GM19238 (cell line): ENCODE measurements at regions not wholly inside any gene's neighbourhood (a gene's known extent, or its start where the extent isn't known, plus 50 kb on each side); places are given as distances from the start of the nearest gene placed in this dataset.

Experiments
- DNase-seq: peaks from one replicate; pipeline ENCODE4 v3.0.0; 2011; ENCODE audit warnings: low spot score; ENCODE audit not compliant: insufficient read length

DNA sequence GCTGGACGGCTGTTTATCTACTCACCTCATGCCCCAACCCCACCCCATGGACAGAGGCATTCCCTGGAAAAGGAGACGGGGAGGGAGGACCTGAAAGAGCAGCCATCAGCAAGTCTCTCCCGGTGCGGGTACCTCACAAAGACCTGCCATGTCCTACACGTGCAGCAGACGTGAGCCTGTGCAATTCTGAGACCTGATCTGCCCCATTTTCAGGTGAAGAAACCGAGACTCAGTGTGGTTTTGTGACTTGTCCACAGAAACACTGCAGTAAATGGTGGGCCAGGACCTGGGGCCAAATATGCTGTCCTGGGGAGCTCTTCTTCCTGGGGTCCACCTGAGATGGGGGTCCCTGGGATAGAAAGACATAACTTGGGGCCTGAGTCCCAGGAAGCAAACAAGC is 137.0 kb upstream of the LINGO1 start:
- no peak for DNase-seq

DNA sequence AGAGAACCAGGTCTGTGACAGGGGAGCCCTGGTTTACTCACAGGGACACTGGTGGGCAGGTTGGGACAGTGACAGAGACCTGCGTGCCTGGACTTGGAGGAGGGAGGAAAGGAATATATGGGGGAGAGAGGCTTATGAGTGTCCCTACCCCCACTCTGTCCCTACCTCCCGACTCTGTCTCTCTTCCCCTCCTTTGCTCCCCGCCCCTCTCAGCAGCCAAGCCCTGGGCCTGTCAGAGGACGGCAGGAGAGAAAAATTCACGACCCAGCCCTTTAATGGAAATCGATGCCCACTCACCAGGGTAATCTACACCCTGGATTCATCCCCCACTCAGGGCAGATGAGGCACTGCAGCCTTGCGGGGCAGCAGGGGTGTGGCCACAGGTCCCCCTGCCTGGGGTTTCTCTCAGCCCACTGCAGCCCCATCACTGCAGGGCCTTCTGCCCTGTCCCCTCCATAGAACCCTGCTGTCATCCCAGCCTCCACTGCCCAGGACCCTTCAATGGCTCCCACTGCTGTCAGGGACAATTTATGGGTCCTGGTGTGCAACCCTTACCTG is 135.9 kb upstream of the LINGO1 start:
- no peak for DNase-seq

DNA sequence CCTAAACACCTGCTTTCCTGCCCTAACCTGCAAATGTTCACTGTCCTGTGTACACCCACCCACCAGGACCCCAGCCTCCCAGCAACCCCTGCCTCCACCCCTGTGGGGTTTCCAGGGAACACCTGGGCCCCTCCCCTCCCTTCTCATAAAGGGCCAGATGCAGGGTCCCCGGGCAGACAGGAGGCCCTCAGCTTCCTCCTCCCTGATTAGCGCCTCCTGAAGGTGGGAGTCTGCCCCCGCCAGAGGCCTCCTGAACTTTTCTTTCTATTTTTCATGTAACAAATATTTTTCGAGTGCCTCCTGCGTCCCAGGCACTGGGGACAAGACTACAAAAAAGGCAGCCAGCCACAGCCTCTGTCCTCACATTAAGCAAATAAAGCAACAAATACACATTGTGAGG is 135.4 kb upstream of the LINGO1 start:
- DNase-seq = no peak

DNA sequence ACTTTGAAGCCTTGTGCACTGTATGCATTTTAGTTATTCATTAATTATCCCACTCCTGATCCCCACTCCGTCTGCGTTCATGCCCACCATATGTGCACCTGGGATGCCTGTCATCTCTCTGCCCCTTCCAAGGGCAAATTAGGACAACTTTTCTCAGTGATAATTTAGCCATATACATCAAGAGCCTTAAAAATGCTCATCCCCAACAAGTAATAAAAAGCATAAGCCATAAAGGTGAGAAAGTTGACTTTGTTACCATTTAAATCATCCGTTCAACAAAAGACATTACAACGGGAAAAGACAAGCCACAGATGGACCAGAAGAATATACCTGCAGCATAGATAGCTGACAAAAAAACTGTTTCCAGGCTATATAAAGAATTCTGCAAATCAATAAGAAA is 131.4 kb upstream of the LINGO1 start:
- DNase-seq = no peak

DNA sequence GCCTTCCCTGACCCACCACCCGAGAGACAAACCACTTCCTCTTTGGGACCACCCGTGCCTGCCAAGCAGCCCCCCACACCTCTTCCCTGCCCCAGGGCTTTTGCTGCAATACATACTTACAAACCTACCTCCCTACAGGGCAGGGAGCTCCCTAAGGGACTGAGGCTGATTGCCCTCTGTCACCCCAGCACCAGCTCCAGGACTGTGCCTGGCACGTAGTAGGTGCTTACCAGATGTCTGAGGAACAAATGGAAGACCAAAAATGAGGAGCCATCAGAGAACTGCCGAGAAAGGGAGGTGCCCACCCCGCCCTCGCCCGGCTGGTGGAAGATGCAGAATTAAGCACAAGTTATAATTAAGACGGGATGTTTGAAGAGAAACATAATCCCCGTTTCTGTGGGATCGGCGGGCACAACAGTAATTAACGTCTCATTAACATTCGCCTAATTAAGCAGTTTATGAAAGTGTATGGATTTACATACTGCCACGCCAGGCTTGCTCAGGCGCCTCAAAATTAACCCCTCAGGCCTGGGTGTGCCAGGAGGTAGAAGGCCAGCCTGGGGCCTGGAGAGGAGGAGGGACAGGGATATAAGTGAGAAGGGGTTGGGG is 130.1 kb upstream of the LINGO1 start:
- no peak for DNase-seq

DNA sequence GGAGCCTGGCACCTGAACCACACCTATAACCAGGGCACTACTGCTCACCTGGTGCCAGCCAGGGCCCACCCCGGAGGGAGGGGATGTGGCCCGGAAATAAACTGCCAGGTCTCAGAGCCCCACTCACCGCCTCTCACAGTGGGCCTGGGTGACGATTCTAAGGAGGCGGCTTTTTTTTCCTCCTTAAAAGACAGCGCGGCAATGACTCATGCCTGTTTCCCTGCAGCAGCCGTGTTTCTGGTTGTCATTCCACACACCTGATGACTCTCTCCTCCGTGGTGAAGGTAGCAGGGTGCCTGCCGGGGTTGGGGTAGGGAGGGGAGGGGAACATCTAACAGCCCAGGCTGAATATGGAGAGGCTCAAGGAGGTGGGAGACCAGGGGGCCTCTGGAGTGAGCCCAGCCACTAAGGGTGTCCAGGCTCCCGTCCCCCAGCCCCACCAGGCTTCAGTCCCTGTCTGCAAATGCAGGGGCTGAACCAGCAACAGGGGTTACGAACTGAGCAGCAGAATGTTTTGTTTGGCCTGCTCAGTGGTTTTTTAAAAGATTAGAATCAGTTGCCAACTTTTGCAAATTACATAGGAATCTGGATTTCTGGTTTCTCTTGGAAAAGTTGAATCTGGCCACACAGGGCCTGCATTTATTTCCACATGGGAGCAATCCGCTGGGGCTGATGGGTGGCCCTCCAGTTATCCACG is 127.3 kb upstream of the LINGO1 start:
- DNase-seq = no peak

DNA sequence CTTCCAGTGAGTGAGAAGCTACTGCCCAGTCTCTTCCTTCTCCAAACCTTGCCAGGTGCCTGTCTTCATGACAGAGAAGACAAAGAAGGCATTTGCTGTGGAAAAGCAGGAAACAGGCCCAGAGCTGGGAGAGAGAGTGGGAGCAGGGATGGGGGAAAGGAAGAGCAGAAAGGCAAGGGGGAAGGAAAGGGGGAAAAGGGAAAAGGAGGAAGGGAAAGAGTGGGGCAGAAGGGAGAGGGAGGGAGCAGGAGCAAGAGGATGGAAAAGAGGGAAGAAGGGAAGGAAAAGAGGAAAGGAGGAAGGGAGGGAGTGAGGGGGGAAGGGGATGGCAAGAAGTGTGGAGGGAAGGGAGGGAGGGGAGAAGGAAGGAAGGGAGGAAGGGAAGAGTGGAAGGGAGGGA is 121.2 kb upstream of the LINGO1 start:
- no peak for DNase-seq

DNA sequence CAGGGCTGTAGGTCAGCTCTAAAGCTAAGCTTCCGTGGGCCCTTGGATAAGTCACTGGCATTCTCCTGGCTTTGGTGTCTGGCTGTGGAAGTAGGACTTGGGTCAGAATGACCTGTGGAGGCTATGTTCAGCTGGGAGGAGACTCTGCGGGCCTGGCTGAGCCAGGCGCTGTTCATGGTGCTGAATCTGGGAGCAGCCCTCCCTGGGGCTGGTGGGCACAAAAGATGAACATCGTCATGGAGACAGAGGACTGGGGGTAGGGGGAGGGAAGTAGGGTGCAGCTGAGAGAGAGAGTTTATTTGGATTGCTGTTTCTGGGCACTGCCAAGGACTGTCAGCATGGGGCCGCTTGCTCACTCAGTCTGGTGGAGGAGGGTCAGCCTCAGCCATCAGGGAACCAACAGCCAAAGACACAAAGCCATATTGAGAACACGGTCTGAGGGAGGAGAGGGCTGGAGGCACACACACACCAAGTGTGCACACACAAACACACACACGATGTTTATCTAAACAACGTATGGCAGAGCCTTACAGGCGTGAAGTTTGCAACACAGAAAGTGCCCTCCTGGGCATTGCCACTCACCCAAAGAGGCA is 120.7 kb upstream of the LINGO1 start:
- DNase-seq = no peak

DNA sequence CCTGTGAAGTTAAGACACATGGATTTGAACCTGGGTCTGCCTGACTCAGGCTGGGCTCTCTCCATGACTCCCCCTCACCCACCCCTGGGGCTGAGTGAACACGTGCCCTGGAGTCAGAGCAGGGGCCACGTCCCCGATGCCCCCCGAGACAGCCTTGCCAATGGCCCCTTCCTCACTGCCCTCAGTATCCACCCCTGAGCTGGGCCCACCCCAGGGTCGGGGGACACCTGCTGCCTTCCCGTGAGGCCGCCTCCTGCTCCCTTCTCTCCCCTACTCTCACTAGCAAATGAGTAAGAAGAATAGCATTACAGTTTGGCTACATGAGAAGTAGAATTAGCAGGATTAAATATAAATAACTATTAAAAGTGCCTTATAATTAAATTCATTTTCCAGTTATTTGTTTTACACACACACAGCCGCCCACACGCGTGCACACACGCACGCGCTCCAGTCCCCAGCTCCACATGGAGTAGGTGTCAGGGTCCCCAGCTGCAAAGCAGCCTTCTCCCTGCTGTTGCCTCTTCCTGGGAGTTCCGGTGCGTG is 117.4 kb upstream of the LINGO1 start:
- DNase-seq = no peak

DNA sequence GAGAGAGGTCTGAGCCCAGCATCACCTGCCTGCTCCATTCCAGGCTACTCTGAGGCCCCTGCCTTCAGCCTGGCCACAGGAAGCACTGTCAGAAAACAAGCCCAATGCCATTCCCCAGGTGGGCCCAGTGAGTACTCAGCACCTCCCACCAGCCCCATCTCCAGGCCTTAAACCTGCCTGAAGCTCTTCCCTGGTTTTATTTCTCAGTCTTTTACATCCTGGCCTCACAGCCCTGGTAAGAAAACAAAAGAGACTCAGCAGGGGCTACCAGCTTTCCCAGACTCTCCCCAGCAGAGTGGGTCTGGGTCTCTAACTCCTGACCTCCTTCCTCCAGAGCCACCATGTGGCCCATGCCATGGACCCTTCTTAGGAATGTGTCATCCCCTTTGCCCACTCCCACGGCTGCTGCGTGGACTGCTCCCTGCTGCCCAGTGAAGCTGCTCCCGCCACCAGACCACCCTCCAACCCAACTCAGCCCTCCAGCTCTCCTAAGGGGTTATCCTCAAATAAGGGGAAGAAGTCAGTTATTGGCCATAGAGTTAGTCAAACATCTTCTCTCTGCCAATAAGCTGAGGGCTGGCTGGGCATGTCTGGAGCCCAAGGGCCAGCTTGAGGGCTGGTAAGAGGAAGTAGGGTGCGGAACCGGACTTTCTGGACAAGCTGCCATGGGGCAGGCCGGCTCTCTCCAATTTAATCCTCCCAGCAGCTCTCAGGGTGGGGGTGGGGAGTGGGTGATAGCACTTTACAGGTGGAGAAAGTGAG is 116.7 kb upstream of the LINGO1 start:
- no peak for DNase-seq

DNA sequence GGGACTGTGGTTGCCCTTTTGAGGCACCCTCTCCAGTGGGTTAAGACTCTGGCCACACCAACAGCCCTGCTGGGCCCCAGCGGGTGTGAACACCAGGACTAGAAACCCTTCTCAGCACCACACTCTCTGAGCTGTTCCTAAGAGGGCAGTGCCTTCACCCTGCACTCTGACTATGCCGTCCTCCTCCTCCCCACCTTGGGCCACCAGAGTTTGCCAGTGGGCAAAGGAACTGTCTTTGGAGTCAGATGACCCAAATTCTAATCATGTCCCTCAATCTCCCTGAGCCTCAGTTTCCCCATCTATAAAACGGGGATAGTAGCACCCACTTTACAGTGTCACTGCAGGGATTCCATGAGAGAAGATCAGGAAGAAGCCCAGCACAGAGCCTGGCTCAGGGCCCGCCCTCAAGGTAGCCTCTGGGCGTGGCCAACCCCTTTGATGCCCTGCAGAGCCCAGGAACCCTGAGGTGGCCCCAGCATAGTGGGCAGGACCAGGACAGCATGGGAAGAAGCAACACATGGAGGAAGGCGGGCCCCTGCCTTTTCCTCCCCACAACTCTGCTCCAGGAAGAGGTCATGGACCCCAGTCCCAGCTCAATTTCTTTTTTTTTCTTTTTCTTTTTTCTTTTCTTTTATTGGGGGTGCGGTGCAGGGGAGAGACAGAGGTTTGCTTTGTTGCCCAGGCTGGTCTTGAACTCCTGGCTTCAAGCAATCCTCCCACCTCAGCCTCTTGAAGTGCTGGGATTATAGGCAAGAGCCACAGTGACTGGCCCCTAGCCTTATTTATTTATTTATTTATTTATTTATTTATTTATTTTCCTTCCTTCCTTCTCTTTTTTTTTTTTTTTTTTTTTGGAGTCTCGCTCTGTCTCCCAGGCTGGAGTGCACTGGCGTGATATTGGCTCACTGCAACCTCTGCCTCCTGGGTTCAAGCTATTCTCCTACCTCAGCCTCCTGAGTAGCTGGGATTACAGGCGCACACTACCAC is 115.7 kb upstream of the LINGO1 start:
- DNase-seq = no peak

DNA sequence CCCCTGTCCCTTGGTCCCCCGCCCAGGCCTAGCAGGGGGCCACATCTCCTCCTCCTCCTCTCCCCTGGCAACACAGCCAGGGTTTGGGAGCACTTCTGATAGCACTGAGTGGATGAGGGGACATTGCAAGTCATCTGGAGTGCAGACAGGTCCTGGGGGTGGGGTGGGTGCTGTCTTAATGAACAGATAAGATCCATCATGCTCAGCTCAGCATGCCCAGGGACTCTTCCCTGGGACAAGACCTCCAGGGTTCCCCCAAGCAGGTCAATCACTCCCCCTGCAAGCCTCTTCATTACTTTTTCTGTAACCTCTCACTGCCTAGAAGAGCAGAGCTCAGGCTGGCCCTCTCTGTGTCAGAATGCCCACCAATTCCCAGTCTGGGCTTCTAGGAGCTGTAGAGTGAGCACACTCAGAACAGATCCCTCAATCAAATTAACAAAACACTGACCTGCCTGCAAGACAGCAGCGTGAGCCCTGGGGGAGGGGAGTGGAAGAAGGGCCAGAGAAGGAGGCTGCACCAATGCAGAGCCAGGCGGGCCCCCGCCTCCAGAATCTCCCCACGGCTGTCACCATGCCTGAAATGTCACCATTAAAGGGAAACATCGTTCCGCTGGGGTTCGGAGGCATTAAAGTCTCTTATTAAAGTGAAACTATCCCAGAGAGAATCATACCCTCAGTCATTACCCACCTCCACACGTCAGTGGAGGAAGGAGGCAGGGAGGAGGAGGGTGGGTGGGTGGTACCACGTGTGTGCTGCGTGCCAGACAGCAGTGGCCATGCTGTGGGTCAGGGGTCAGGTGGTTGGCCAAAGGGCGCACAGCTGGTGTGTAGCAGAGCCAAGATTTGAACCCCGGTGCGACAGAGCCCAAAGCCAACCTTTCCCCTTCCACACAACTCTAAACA is 114.7 kb upstream of the LINGO1 start:
- no peak for DNase-seq

DNA sequence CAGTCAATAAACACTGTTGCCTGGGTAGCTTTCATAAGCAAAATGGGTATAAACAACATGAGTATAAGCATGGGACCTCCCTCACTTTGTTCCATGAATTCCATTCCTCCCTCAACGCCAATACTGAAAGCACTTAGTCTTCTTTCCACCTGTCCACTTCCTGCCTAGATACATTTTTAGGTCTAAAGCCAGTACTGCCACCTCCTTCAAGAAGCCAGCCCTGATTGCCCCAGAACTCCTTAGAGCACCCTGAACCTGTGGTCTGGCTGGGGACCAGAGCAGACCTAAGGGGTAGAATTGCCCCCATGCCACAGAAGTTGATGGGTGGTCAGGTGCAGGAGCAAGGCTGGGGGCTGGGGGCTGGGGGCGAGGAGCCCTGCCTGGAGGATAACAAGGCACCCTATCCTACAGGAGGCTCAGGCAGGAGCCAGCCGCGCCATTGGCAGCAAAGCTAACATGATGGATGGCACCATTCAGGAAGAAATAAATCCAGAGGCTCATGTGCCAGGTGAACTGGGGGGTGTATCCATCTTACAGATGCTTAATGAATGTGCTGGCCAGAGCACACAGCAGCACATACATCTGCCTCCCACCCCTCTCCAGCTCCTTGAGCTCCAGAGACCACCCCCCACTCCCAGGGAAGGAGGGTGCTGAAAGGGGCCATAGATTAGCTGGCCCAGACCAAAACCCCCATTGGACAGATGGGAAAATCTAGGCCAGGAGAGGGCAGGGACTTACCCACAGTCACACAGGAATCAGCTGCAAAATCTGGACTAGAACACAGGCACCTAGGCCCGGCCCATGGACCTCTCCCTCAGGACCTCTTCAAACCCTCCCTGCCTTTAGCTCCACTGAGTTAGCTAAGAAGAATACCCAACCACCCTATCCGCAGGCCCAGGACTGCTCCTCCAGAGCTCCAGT is 113.8 kb upstream of the LINGO1 start:
- DNase-seq = no peak

DNA sequence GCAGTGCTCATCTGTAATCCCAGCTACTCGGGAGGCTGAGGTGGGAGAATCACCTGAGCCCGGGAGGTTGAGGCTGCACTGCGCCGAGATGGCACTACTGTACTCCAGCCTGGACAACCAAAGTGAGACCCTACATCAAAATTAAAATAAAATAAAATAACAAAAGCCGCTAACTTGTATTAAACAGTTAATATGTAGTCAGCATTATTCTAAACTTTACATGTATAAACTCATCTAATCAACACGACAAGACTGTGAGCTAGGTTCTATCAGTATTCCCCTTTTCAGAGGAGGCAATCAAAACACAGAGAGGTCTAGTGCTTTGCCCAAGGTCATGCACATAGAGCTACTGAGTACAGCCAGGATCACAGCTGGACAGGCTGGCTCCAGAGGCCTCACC is 111.7 kb upstream of the LINGO1 start:
- DNase-seq = no peak

DNA sequence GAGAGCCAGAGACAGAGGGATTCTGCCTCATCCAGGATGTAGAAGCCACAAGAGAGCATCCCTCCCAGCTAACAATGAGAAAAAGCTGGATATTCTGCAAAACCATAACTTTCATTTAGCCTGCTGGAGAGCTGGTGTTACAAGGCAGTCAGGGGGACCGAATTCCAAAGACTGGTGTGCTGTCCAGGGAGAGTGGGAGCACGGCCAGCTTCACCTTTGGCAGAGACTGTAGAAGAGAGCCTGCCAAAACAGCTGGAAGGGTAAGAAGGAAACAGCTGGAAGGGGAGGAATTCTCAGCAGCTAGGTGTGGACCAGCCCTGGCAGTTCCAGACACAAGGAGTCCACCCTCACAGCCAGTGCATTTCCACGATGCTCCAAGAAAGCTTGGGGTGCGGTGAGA is 109.9 kb upstream of the LINGO1 start:
- DNase-seq = no peak

DNA sequence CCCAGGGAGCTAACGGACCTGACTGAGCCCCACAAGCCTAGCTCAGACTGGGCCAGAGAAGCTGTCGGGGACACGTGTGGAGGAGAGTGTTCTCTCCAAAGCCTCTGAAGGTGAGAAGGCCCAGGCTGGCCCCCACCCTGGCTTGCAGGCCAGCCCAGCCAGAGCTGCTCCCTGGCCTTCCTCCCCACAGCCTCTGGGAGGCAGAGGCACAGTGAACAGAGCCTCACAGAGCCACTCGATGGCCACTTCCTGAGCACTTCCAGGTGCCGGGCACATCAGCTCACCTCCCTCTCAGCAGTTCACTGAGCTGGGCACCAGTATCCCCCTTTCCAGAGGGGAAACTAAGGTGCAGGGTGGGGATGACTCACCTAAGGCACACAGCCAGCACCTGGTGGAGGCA is 109.4 kb upstream of the LINGO1 start:
- no peak for DNase-seq

DNA sequence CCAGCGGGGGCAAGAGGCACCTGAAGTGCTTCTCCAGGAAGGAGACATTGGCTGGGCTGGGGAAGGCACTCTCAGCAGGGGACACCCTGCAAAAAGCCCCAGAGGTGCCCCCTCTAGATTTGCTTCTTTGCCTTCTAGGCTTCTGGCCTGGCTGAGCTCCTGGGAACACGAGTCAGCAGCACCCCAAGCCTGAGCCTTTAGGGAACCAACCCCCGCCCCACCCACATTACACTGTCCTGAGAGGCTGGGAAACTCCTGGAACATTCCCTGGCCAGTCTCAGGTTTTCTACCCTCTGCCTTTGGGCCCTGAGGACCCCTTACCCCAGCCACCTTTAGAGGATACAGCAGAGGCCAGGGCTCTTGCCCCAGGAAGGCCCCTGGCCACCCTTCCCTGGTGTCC is 108.4 kb upstream of the LINGO1 start:
- no peak for DNase-seq

DNA sequence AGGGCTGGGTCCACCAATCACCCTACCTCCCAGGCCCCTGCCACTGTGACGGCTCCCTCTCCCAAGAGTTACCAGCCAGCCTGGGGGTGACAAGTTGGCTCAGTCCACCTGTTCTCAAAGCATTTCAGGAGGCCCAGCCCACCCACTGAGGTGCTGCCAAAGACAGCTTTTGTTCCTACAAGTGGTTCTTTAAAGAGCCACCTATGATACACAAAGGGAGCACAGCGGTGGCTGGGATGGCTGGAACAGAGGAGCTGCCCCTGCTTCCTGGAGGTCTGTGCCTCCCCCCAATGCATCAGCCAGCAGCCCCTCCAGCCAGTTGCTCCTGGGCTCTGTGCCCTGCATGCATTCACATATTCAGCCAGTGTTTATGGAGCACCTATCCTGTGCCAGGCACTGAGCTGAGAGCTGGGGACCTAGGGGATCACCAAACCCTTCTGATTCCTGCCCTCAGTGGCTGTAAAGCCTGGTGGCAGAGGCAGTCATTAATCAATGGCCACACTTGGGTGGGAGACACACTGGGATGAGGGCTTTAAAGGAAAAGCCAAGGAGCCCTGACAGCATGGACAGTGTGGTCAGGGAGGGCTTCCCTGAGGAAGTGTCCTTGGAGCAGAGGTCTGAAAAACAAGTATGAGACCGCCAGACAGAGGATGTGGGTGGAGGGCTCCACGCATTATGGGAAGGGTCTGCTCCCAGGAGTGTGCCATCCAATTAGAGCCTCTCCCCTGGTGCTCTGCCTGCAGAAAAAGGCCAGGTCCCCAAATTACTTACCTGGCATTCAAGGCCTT is 107.1 kb upstream of the LINGO1 start:
- DNase-seq = no peak
